NOMO-1 (cell line): ENCODE measurements at regions not wholly inside any gene's neighbourhood (a gene's known extent, or its start where the extent isn't known, plus 50 kb on each side); places are given as distances from the start of the nearest gene placed in this dataset.
A peak's percentile ranks its signal among the peaks of the same experiment; 100 is the strongest.
"Not testable (repeated sequence)": the region's sequence is repeated elsewhere in the genome, so short reads cannot be mapped to it uniquely, and the experiment has no call there.

Experiments used
- DNase-seq, 2 experiments: peaks; one replicate each; lab custom pipeline; 2025; ENCODE audit not compliant: unreplicated experiment in 2 of 2; lab: John Stamatoyannopoulos, UW

- DNase-seq, result not testable (repeated sequence)
Measured at GRCh38 chr10:90011281-90011680, 309.9 kb downstream of the KIF20B start.

- DNase-seq, result no peak
Measured at GRCh38 chr10:90018819-90019218, 317.4 kb downstream of the KIF20B start.

GRCh38 chr10:90020506-90020905 is 319.1 kb downstream of the KIF20B start:
- no peak for DNase-seq

GRCh38 chr10:90023950-90024349 is 322.6 kb downstream of the KIF20B start:
- no peak for DNase-seq

DNA sequence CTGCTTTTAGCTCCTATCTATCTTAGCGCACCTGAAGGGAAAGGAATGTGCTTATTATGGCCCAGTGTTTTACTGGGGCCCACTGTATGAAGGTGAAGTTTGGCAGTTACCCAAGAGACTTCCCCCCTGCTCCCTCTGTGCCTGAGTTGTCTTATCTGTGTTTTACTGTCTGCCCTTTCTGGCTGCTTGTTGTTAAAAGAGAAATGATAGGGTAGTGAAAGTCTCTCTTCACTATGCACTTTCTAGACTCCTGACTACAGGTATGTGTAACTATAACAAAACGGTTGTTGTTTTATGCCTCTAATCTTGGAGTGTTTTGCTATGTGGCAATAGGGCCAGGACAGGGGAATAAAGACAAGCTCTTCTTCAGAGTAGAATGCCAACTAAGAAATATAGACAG is 326.9 kb downstream of the KIF20B start:
- no peak for DNase-seq

DNA sequence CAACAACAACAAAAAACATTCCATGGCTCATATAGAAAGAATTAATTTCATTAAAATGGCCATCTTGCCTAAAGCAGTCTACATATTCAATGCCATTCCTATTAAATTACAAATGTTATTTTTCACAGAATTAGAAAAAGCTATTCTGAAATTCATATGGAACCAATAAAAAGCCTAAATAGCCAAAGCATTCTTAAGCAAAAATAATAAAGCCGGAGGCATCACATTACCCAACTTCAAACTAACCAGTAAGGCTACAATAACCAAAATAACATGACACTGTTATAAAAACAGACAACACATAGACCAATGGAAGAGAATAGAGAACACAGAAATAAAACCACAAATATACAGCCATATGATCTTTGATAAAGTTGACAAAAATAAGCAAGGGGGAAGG is 330.4 kb downstream of the KIF20B start:
- no peak for DNase-seq

DNA sequence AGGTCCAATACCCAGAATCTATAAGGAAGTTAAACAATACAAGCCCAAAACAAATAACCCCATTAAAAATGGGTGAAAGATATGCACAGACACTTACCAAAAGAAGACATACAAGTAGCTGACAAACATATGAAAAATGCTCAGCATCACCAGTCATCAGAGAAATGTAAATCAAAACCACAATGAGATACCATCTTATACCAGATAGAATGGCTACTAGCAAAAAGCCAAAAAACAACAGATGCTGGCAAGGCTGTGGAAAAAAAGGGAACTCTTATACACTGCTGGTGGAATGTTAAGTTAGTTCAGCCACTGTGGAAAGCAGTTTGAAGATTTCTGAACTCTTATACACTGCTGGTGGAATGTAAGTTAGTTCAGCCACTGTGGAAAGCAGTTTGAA is 331.1 kb downstream of the KIF20B start:
- no peak for DNase-seq

GRCh38 chr10:90034862-90035261 is 333.5 kb downstream of the KIF20B start:
- not testable (repeated sequence) for DNase-seq

DNA sequence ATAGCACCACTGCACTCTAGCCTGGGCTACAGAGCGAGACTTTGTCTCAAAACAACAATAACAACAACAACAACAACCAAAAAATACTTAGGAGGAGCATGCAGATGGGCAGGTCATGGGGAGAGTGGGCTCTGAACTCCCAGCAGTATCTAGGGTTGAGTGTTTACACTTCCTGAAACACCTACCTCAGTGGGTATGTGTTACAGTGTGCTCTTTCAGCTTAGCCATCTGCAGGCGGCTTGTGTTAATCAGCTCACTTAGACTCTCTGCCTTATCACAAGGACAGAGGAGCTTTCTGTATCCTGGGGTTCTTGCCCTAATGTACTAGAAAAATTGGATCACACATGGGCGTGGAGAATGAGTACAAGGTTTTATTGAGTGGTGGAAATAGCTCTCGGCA is 340.2 kb downstream of the KIF20B start:
- no peak for DNase-seq

DNA sequence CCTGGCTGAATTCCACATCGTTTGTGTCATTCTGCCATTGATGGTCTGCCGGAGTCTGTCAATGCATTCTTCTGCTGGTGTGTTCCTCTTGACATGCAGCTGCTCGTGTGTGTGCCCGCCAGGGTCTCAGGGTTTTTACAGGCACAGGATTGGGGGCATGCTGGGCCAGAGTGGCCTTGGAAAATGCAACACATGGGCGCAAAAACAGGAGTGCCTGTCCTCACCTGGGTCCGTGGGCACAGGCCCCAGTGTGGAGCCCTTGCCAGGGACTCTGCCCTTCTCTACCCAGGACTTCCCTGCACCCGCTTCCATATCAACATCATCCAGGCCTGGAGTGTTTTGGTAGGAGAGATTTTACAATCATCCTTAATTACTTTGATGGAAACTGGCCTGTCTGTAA is 340.7 kb downstream of the KIF20B start:
- no peak for DNase-seq

- DNase-seq, result peak; percentile 67 to 84
Measured at GRCh38 chr10:90047243-90047729, 345.9 kb downstream of the KIF20B start.

GRCh38 chr10:90051053-90051452 is 349.7 kb downstream of the KIF20B start:
- DNase-seq, result no peak

GRCh38 chr10:90051474-90051873 is 350.1 kb downstream of the KIF20B start:
- no peak for DNase-seq

GRCh38 chr10:90062786-90063185 is 361.4 kb downstream of the KIF20B start:
- DNase-seq, result no peak

GRCh38 chr10:90064295-90064694 is 362.9 kb downstream of the KIF20B start:
- DNase-seq, result no peak

GRCh38 chr10:90066435-90066834 is 365.0 kb downstream of the KIF20B start:
- DNase-seq, result no peak

GRCh38 chr10:90075995-90076394 is 374.6 kb downstream of the KIF20B start:
- no peak for DNase-seq

DNA sequence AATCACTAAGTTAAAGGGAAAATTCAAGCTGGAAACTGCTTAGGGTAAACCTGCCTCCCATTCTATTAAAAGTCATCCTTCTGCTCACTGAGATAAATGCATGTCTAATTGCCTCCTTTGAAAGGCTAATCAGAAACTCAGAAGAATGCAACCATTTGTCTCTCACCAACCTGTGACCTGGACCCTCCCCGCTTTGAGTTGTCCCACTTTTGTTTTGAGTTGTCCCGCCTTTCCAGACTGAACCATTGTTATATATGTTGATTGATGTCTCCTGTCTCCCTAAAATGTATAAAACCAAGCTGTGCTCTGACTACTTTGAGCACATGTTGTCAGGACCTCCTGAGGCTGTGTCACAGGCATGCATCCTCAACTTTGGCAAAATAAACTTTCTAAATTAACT is 378.4 kb downstream of the KIF20B start:
- DNase-seq, result no peak

GRCh38 chr10:90086606-90087190 is 385.3 kb downstream of the KIF20B start:
- not testable (repeated sequence) for DNase-seq

GRCh38 chr10:90087197-90088023 is 386.0 kb downstream of the KIF20B start:
- DNase-seq, result peak in 1 of 2 experiments; percentile 25

GRCh38 chr10:90088024-90088317 is 386.6 kb downstream of the KIF20B start:
- no peak for DNase-seq

GRCh38 chr10:90089719-90090118 is 388.3 kb downstream of the KIF20B start:
- DNase-seq, result no peak
